ENCODE measurements at regions not wholly inside any gene's neighbourhood (a gene's known extent, or its start where the extent isn't known, plus 50 kb on each side); places are given as distances from the start of the nearest gene placed in this dataset.

- peak in 1 of 2 donors; percentile 31 for DNase-seq
- H3K27ac ChIP-seq, result no peak overlapping the region
- no peaks in the 10 kb centered on the region for H3K27me3 ChIP-seq
- H3K4me3 ChIP-seq, result no peak overlapping the region
- no peak for TF ChIP-seq EP300 (IDR thresholded peaks at IDR 0.05)
- no peak for TF ChIP-seq POLR2A (IDR thresholded peaks at IDR 0.05)
- TF ChIP-seq CTCF (IDR thresholded peaks at IDR 0.05), result peak in 2 of 7 experiments; percentile 24 to 30
- no peak for TF ChIP-seq POLR2AphosphoS5 (IDR thresholded peaks at IDR 0.05)
- no peaks in the 10 kb centered on the region for H3K36me3 ChIP-seq
- no peaks in the 10 kb centered on the region for H3K4me1 ChIP-seq
- intact Hi-C loops (cut with DNase I; ENCODE audit: low total_unique reads), result no loop called here
- H3K9me3 ChIP-seq, result no peaks in the 10 kb centered on the region
- WGBS, 5 donors, result 40 to 53% (median 45%) methylated on average over 6 of the region's 6 CpGs
Observed at GRCh38 chr15:26179906-26180305, 316.8 kb upstream of the ATP10A start.

GRCh38 chr15:26178640-26179220 lies 315.6 kb upstream of the ATP10A start:
- Histone ChIP-seq H3K4me3 (no peak overlapping the region), H3K9me3 (no peaks in the 10 kb centered on the region), H3K27me3 (no peaks in the 10 kb centered on the region), H3K27ac (no peak overlapping the region), H3K36me3 (no peaks in the 10 kb centered on the region), H3K4me1 (no peaks in the 10 kb centered on the region)
- intact Hi-C loops (cut with DNase I; ENCODE audit: low total_unique reads), result no loop called here
- DNase-seq, result peak in 1 of 2 donors; percentile 13
- TF ChIP-seq POLR2A (IDR thresholded peaks at IDR 0.05) (no peak), EP300 (IDR thresholded peaks at IDR 0.05) (no peak), POLR2AphosphoS5 (IDR thresholded peaks at IDR 0.05) (no peak), CTCF (IDR thresholded peaks at IDR 0.05) (no peak)
- 64 to 70% (median 67%) methylated on average over 18 to 19 of the region's 19 CpGs for WGBS, 5 donors

GRCh38 chr15:26177816-26178215 lies 314.7 kb upstream of the ATP10A start:
- H3K36me3 ChIP-seq, result no peaks in the 10 kb centered on the region
- intact Hi-C loops (cut with DNase I; ENCODE audit: low total_unique reads), result no loop called here
- WGBS, 5 donors, result 45 to 63% (median 55%) methylated on average over 4 of the region's 4 CpGs
- H3K9me3 ChIP-seq, result no peaks in the 10 kb centered on the region
- no peak overlapping the region for H3K4me3 ChIP-seq
- DNase-seq, result no peak
- H3K27ac ChIP-seq, result no peak overlapping the region
- H3K27me3 ChIP-seq, result no peaks in the 10 kb centered on the region
- no peaks in the 10 kb centered on the region for H3K4me1 ChIP-seq
- TF ChIP-seq POLR2AphosphoS5 (IDR thresholded peaks at IDR 0.05), result no peak
- no peak for TF ChIP-seq EP300 (IDR thresholded peaks at IDR 0.05)
- no peak for TF ChIP-seq POLR2A (IDR thresholded peaks at IDR 0.05)
- no peak for TF ChIP-seq CTCF (IDR thresholded peaks at IDR 0.05)

DNA sequence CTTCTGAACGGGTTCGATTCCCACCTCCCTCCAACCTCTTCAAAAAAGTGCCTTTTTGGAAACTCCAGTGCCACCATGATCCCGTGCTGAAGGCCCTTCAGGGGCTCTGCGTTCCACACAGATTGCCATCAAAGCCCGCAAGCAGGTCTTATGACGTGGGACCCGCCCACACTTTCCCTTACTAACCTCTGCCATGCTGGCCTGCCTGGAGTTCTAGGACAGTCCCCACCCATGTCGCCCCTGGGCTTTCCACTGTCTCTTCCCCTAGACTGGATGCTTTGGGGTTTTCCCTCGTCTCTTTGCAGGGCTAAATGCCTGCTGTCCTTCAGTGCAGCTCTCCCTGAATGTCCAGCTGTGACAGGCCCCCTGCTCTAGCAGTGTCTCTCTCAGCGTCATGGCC lies 313.7 kb upstream of the ATP10A start:
- Histone ChIP-seq H3K27me3 (no peaks in the 10 kb centered on the region), H3K27ac (no peak overlapping the region), H3K9me3 (no peaks in the 10 kb centered on the region), H3K36me3 (no peaks in the 10 kb centered on the region), H3K4me1 (no peaks in the 10 kb centered on the region), H3K4me3 (no peak overlapping the region)
- no peak for DNase-seq
- intact Hi-C loops (cut with DNase I; ENCODE audit: low total_unique reads), result no loop called here
- no peak for TF ChIP-seq EP300 (IDR thresholded peaks at IDR 0.05)
- no peak for TF ChIP-seq CTCF (IDR thresholded peaks at IDR 0.05)
- no peak for TF ChIP-seq POLR2AphosphoS5 (IDR thresholded peaks at IDR 0.05)
- TF ChIP-seq POLR2A (IDR thresholded peaks at IDR 0.05), result no peak
- WGBS, 5 donors, result 62 to 91% (median 82%) methylated on average over 10 of the region's 10 CpGs
